NCI-H187 (cell line): ENCODE measurements at regions not wholly inside any gene's neighbourhood (a gene's known extent, or its start where the extent isn't known, plus 50 kb on each side); places are given as distances from the start of the nearest gene placed in this dataset.
"Not testable (repeated sequence)": the region's sequence is repeated elsewhere in the genome, so short reads cannot be mapped to it uniquely, and the experiment has no call there.

Source experiments
- DNase-seq, 2 experiments: peaks; one replicate each; lab custom pipeline; 2025; lab: John Stamatoyannopoulos, UW

GRCh38 chr5:110872200-110872599 lies 133.4 kb downstream of the SLC25A46 start:
- DNase-seq: no peak

GRCh38 chr5:110872963-110873362 lies 134.2 kb downstream of the SLC25A46 start:
- DNase-seq: no peak

- DNase-seq: no peak
Measured at GRCh38 chr5:110873773-110874437, 135.1 kb downstream of the SLC25A46 start.

- DNase-seq: not testable (repeated sequence)
Measured at GRCh38 chr5:110875115-110875514, 136.3 kb downstream of the SLC25A46 start.

GRCh38 chr5:110878115-110878514 lies 139.3 kb downstream of the SLC25A46 start:
- no peak for DNase-seq

GRCh38 chr5:110879675-110880074 lies 140.9 kb downstream of the SLC25A46 start:
- DNase-seq: no peak

GRCh38 chr5:110880413-110880812 lies 141.6 kb downstream of the SLC25A46 start:
- no peak for DNase-seq

- no peak for DNase-seq
Measured at GRCh38 chr5:110884005-110884404, 145.2 kb downstream of the SLC25A46 start.

- DNase-seq: not testable (repeated sequence)
Measured at GRCh38 chr5:110887170-110887569, 148.4 kb downstream of the SLC25A46 start.

GRCh38 chr5:110893854-110894483 lies 155.2 kb downstream of the SLC25A46 start:
- not testable (repeated sequence) for DNase-seq

GRCh38 chr5:110894805-110895204 lies 156.0 kb downstream of the SLC25A46 start:
- no peak for DNase-seq

- DNase-seq: no peak
Measured at GRCh38 chr5:110896901-110897300, 158.1 kb downstream of the SLC25A46 start.

GRCh38 chr5:110899566-110900412 lies 161.0 kb downstream of the SLC25A46 start:
- DNase-seq: no peak

- no peak for DNase-seq
Measured at GRCh38 chr5:110900829-110901228, 162.0 kb downstream of the SLC25A46 start.

- DNase-seq: no peak
Measured at GRCh38 chr5:110903966-110904365, 165.2 kb downstream of the SLC25A46 start.

- DNase-seq: no peak
Measured at GRCh38 chr5:110908848-110909247, 162.7 kb upstream of the TSLP start.

GRCh38 chr5:110909415-110909814 lies 162.1 kb upstream of the TSLP start:
- DNase-seq: no peak

GRCh38 chr5:110909950-110910349 lies 161.6 kb upstream of the TSLP start:
- DNase-seq: no peak

- DNase-seq: no peak
Measured at GRCh38 chr5:110913221-110913620, 158.3 kb upstream of the TSLP start.

- DNase-seq: no peak
Measured at GRCh38 chr5:110916381-110917049, 155.0 kb upstream of the TSLP start.

- DNase-seq: no peak
Measured at GRCh38 chr5:110917161-110917875, 154.2 kb upstream of the TSLP start.

GRCh38 chr5:110918683-110919082 lies 152.8 kb upstream of the TSLP start:
- no peak for DNase-seq
